BJ (cell line): ENCODE measurements at regions not wholly inside any gene's neighbourhood (a gene's known extent, or its start where the extent isn't known, plus 50 kb on each side); places are given as distances from the start of the nearest gene placed in this dataset.

ENCODE experiments used
- CTCF ChIA-PET: fragments of 350-600 bp; formaldehyde crosslinking; extraction: SDS; loops from one replicate; lab custom pipeline; 2021; ENCODE audit warnings: antibody characterized with exemption, inconsistent platforms; lab: Yijun Ruan, JAX
- POLR2A ChIA-PET: fragments of 300-600 bp; sonication (Branson Sonifier 250); formaldehyde crosslinking; extraction: SDS; loops from one replicate; lab custom pipeline; 2021; ENCODE audit warnings: antibody characterized with exemption; lab: Charles Lee
- DNase-seq: peaks from one replicate; pipeline ENCODE4 v3.0.0-alpha.2; 2011; ENCODE audit warnings: low read depth
- H3K27me3 ChIP-seq: 2 replicates; pipeline ENCODE4 v1.6.0; 2011; ENCODE audit warnings: low read length; ENCODE audit not compliant: control insufficient read depth, insufficient read depth
- H3K36me3 ChIP-seq: 2 replicates; pipeline ENCODE4 v1.5.1; 2011; ENCODE audit warnings: low read length; ENCODE audit not compliant: control insufficient read depth, insufficient read depth
- H3K4me3 ChIP-seq: 2 replicates; pipeline ENCODE4 v1.5.1; 2011; ENCODE audit warnings: low read depth, mild to moderate bottlenecking, control low read depth, low read length
- TF ChIP-seq, protein P1 (sequence below): IDR thresholded peaks from 2 replicates; pipeline ENCODE4 v1.5.1; 2011; ENCODE audit warnings: low read depth, mild to moderate bottlenecking, control low read depth, inconsistent platforms, low read length, moderate library complexity; ENCODE audit not compliant: insufficient read depth

DNA sequence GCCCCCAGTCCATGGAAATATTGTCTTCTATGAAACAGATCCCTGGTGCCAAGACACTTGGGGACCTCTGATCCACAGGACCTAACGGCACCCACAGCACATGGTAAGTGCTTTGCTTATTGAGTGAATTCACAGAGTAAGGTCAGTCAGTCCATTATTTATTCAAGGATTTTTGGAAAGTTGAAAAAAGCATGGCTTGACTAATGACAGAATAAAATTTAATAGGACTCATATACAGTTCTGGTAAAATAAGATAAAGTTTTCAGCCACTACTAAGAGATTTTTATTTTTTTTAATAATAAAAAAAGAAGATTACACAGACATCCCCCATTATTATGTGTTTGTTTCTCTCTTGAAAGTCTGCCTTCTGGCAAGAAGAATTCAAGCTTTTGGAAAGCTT lies 490.6 kb upstream of the HS3ST1 start:
- no peaks in the 10 kb centered on the region for H3K27me3 ChIP-seq
- TF ChIP-seq, protein P1, sequence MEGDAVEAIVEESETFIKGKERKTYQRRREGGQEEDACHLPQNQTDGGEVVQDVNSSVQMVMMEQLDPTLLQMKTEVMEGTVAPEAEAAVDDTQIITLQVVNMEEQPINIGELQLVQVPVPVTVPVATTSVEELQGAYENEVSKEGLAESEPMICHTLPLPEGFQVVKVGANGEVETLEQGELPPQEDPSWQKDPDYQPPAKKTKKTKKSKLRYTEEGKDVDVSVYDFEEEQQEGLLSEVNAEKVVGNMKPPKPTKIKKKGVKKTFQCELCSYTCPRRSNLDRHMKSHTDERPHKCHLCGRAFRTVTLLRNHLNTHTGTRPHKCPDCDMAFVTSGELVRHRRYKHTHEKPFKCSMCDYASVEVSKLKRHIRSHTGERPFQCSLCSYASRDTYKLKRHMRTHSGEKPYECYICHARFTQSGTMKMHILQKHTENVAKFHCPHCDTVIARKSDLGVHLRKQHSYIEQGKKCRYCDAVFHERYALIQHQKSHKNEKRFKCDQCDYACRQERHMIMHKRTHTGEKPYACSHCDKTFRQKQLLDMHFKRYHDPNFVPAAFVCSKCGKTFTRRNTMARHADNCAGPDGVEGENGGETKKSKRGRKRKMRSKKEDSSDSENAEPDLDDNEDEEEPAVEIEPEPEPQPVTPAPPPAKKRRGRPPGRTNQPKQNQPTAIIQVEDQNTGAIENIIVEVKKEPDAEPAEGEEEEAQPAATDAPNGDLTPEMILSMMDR: no peak
- no peak overlapping the region for H3K4me3 ChIP-seq
- DNase-seq: no peak
- POLR2A ChIA-PET: no interaction called here
- no peaks in the 10 kb centered on the region for H3K36me3 ChIP-seq
- CTCF ChIA-PET: no interaction called here

DNA sequence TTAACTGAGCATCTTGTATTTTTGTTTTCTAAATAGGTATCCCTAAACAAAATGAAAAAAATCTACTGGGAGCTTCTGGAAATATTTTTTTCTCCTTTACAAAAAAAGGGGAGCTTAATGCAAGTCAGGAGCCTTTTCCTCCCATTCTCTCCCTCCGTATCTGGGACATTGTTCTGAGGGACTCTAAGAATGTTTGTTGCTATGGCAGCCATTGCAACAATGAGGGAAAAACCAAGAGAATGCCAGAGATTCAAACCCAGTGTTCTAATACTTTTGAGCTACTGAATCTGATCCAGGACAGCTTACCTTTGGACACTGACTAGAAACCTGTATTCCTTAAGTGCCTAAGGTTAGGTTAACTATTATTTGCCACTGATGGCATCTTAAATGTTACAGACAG lies 485.7 kb upstream of the HS3ST1 start:
- no peak for DNase-seq
- Histone ChIP-seq H3K4me3 (no peak overlapping the region), H3K27me3 (no peaks in the 10 kb centered on the region), H3K36me3 (no peaks in the 10 kb centered on the region)
- ChIA-PET POLR2A (no interaction called here), CTCF (no interaction called here)
- TF ChIP-seq, protein P1: no peak

DNA sequence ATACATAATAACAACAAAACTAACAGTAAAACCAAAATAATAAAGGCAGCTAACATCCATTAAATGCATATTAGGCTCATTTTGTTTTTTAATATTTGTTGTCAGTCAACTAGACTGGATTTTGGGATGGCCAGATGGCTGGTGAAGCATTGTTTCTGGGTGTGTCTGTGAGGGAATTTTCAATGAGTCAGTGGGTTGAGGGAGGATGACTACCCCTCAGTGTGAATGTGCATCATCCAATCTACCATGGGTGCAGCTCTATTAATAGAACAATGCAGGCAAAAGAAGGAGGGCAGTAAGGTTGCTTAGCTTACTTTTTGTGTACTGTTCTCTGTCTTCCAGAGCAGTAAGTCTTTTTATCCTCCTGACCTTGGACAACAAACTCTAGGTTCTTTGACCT lies 484.2 kb upstream of the HS3ST1 start:
- DNase-seq: no peak

DNA sequence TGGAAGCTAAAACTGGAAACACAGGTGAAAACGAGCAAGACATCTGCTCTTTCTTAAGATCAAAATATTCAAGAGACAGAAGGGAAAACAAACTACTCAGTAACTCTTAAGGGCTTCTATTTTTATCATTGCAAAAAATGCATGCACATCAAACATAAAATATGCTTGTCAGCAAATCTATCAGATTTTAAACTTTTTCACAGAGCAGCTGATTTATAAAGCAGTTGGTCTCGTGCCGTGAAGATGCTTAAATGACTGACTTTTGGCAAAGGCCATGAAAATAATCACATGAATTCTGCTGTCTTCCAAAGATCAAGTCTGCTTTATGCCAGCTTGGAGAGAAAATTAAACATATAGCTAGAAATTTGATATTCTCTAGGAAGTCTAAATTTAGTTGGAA lies 482.1 kb upstream of the HS3ST1 start:
- CTCF ChIA-PET: no interaction called here
- POLR2A ChIA-PET: no interaction called here
- TF ChIP-seq, protein P1: no peak
- Histone ChIP-seq H3K4me3 (no peak overlapping the region), H3K36me3 (no peaks in the 10 kb centered on the region), H3K27me3 (no peaks in the 10 kb centered on the region)
- DNase-seq: no peak

More for the DNA sequence above, 484.2 kb upstream of the HS3ST1 start:
- CTCF ChIA-PET: no interaction called here
- POLR2A ChIA-PET: no interaction called here
- TF ChIP-seq, protein P1: no peak
- H3K4me3 ChIP-seq: no peak overlapping the region
- H3K36me3 ChIP-seq: no peaks in the 10 kb centered on the region
- H3K27me3 ChIP-seq: no peaks in the 10 kb centered on the region

DNA sequence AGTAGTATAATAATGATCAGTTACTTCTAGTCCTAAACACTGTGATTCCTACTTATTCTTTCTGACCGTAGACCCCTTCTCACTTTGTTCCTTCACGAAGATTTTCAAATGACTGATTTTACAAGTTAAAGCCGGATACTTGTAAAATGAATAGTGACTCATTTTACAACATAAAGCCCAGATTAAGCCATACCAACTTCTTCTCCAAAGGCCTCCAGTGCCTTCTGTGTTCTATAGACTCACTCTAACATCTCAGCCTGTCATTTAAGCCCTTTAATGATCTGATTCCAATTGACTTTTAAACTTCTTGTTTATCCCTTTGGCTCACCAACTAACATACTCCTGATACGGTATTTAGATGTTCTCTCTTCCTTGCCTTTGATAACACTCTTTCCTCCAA lies 480.0 kb upstream of the HS3ST1 start:
- no peak for DNase-seq
- Histone ChIP-seq H3K27me3 (no peaks in the 10 kb centered on the region), H3K36me3 (no peaks in the 10 kb centered on the region), H3K4me3 (no peak overlapping the region)
- ChIA-PET POLR2A (no interaction called here), CTCF (no interaction called here)
- TF ChIP-seq, protein P1: no peak
